Large intestine (tissue), 3 donors: ENCODE measurements at regions not wholly inside any gene's neighbourhood (a gene's known extent, or its start where the extent isn't known, plus 50 kb on each side); places are given as distances from the start of the nearest gene placed in this dataset.

Source experiments
- DNase-seq, 2 donors: peaks; one replicate each; pipeline versions ENCODE4 v3.0.0 to v3.0.0-alpha.2; 2013
- H3K27ac ChIP-seq: one replicate; pipeline ENCODE4 v1.5.1; 2013; ENCODE audit warnings: low read length
- H3K27me3 ChIP-seq: 2 replicates; pipeline ENCODE4 v1.6.1; 2013; ENCODE audit warnings: low read length; ENCODE audit not compliant: control insufficient read depth, insufficient read depth
- H3K36me3 ChIP-seq: 2 replicates; pipeline ENCODE4 v1.6.1; 2013; ENCODE audit warnings: low read length; ENCODE audit not compliant: control insufficient read depth, insufficient read depth
- H3K4me1 ChIP-seq: one replicate; pipeline ENCODE4 v1.6.1; 2013; ENCODE audit warnings: low read length; ENCODE audit not compliant: control insufficient read depth, insufficient read depth
- H3K4me3 ChIP-seq: one replicate; pipeline ENCODE4 v1.5.1; 2013; ENCODE audit warnings: low read length
- H3K9me3 ChIP-seq: one replicate; pipeline ENCODE4 v1.6.1; 2013; ENCODE audit warnings: mild to moderate bottlenecking, low read depth, low read length, moderate library complexity; ENCODE audit not compliant: control insufficient read depth
- WGBS: methylation state at CpG from one replicate; pipeline ENCODE4 v1.1.5; 2013; ENCODE audit warnings: low lambda C conversion rate; ENCODE audit not compliant: insufficient coverage; 5-methylcytosine and 5-hydroxymethylcytosine counted together

- peak overlapping the region; percentile 57 for H3K27ac ChIP-seq
- H3K4me3 ChIP-seq: no peak overlapping the region
- no CpG with 5 or more reads among the region's 4 CpGs for WGBS
Observed at GRCh38 chr18:22695674-22696073, 237.5 kb upstream of the RBBP8 start.

GRCh38 chr18:22697561-22697960 is 235.6 kb upstream of the RBBP8 start:
- no peaks in the 10 kb centered on the region for H3K27me3 ChIP-seq
- H3K4me3 ChIP-seq: no peak overlapping the region
- no peaks in the 10 kb centered on the region for H3K36me3 ChIP-seq
- DNase-seq: no peak
- peaks cover under 1% of the 10 kb centered on the region for H3K4me1 ChIP-seq
- WGBS: no CpG with 5 or more reads among the region's 3 CpGs
- H3K9me3 ChIP-seq: peaks cover 3% of the 10 kb centered on the region
- H3K27ac ChIP-seq: no peak overlapping the region

More at GRCh38 chr18:22695674-22696073, 237.5 kb upstream of the RBBP8 start:
- Histone ChIP-seq H3K9me3 (peaks cover 3% of the 10 kb centered on the region), H3K4me1 (peaks cover 3% of the 10 kb centered on the region), H3K27me3 (no peaks in the 10 kb centered on the region), H3K36me3 (no peaks in the 10 kb centered on the region)
- no peak for DNase-seq

- H3K27me3 ChIP-seq: no peaks in the 10 kb centered on the region
- no peaks in the 10 kb centered on the region for H3K36me3 ChIP-seq
- WGBS: no CpG with 5 or more reads among the region's 1 CpG
- no peak overlapping the region for H3K4me3 ChIP-seq
- no peak for DNase-seq
- peaks cover 3% of the 10 kb centered on the region for H3K9me3 ChIP-seq
- no peak overlapping the region for H3K27ac ChIP-seq
- peaks cover 2% of the 10 kb centered on the region for H3K4me1 ChIP-seq
Observed at GRCh38 chr18:22698711-22699110, 234.4 kb upstream of the RBBP8 start.

GRCh38 chr18:22699629-22700028 is 233.5 kb upstream of the RBBP8 start:
- H3K4me3 ChIP-seq: no peak overlapping the region
- H3K27me3 ChIP-seq: no peaks in the 10 kb centered on the region
- peak in 1 of 2 donors; percentile 31 for DNase-seq
- no peak overlapping the region for H3K27ac ChIP-seq
- H3K36me3 ChIP-seq: no peaks in the 10 kb centered on the region
- no CpG with 5 or more reads among the region's 9 CpGs for WGBS
- peaks cover 3% of the 10 kb centered on the region for H3K9me3 ChIP-seq
- peaks cover 4% of the 10 kb centered on the region for H3K4me1 ChIP-seq

- Histone ChIP-seq H3K4me3 (no peak overlapping the region), H3K9me3 (peaks cover 3% of the 10 kb centered on the region), H3K27ac (no peak overlapping the region), H3K36me3 (no peaks in the 10 kb centered on the region), H3K27me3 (no peaks in the 10 kb centered on the region), H3K4me1 (peaks cover 4% of the 10 kb centered on the region)
- DNase-seq: no peak
- 81% methylated on average over 1 of the region's 1 CpG for WGBS
Observed at GRCh38 chr18:22700920-22701319, 232.2 kb upstream of the RBBP8 start.

GRCh38 chr18:22701326-22701725 is 231.8 kb upstream of the RBBP8 start:
- no peak for DNase-seq
- H3K9me3 ChIP-seq: peaks cover 3% of the 10 kb centered on the region
- no peaks in the 10 kb centered on the region for H3K27me3 ChIP-seq
- H3K4me3 ChIP-seq: no peak overlapping the region
- WGBS: no CpG with 5 or more reads among the region's 6 CpGs
- no peaks in the 10 kb centered on the region for H3K36me3 ChIP-seq
- H3K27ac ChIP-seq: no peak overlapping the region
- peaks cover 4% of the 10 kb centered on the region for H3K4me1 ChIP-seq

GRCh38 chr18:22701795-22702194 is 231.3 kb upstream of the RBBP8 start:
- DNase-seq: no peak
- no CpG with 5 or more reads among the region's 4 CpGs for WGBS
- Histone ChIP-seq H3K27me3 (no peaks in the 10 kb centered on the region), H3K36me3 (no peaks in the 10 kb centered on the region), H3K4me3 (no peak overlapping the region), H3K27ac (no peak overlapping the region), H3K4me1 (peaks cover 4% of the 10 kb centered on the region), H3K9me3 (peaks cover 3% of the 10 kb centered on the region)

DNA sequence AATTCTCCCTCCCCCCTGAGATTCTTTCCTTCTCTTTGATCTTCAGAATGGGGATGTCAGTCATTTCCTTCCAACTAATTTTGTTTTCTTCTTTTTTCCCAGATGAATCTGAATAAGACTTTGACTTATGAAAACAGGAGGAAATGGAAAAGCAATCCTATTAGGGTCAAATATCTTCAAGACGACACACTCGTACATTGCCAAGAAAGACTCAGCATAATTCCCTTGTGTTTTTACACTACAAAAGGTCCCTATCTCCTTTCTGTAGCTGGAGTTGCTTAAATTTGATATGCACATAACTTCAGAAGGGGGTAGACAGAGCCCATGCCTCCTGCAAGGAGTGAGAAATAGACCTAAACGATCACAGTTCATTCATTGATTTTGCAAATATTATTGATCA is 230.3 kb upstream of the RBBP8 start:
- no peak overlapping the region for H3K4me3 ChIP-seq
- 100% methylated on average over 1 of the region's 3 CpGs for WGBS
- peaks cover 4% of the 10 kb centered on the region for H3K4me1 ChIP-seq
- no peaks in the 10 kb centered on the region for H3K27me3 ChIP-seq
- H3K9me3 ChIP-seq: peaks cover 3% of the 10 kb centered on the region
- DNase-seq: no peak
- no peak overlapping the region for H3K27ac ChIP-seq
- no peaks in the 10 kb centered on the region for H3K36me3 ChIP-seq

GRCh38 chr18:22703883-22704585 is 229.1 kb upstream of the RBBP8 start:
- Histone ChIP-seq H3K27ac (peak overlapping the region; percentile 47), H3K4me1 (peaks cover 4% of the 10 kb centered on the region), H3K4me3 (no peak overlapping the region), H3K36me3 (no peaks in the 10 kb centered on the region), H3K27me3 (no peaks in the 10 kb centered on the region), H3K9me3 (peaks cover 3% of the 10 kb centered on the region)
- 47% methylated on average over 5 of the region's 9 CpGs for whole genome bisulfite sequencing
- DNase-seq: peak; percentile 47 to 75

DNA sequence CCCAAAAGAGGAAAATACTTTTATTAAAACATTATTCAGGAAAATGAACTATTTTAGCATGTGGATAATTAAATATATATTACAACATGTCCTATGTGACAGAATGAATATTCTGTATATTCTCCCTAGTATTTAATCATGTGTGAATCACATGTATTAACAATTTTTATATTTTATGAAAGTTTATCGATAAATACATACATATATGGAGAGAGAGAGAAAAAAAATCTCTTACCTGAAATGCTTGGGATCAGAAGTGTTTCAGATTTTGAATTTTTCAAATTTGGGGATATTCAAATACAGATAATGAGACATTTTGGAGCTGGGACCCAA is 228.6 kb upstream of the RBBP8 start:
- Histone ChIP-seq H3K27ac (no peak overlapping the region), H3K27me3 (no peaks in the 10 kb centered on the region), H3K36me3 (no peaks in the 10 kb centered on the region), H3K9me3 (peaks cover 3% of the 10 kb centered on the region), H3K4me3 (no peak overlapping the region), H3K4me1 (peaks cover 8% of the 10 kb centered on the region)
- DNase-seq: no peak
- WGBS: 100% methylated on average over 1 of the region's 1 CpG

DNA sequence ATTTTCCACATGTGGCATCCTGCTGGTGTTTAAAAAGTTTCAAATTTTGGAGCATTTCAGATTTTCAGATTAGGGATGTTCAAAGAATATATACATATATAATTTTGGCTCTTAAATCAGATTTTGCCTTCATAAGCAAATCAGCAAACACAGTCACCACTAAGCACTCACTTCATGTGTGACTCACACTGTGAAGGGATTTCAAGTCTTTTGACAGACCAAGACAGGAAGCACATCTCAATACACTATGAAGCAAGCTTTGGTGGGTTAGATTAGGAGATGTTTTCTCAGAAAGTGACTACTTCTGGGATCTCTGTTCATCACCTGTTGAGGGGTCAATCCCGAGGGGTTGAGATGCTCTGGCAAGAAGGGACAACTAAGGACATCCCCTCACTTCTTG is 227.8 kb upstream of the RBBP8 start:
- Histone ChIP-seq H3K36me3 (no peaks in the 10 kb centered on the region), H3K27me3 (no peaks in the 10 kb centered on the region), H3K4me3 (no peak overlapping the region), H3K27ac (no peak overlapping the region), H3K4me1 (peaks cover 14% of the 10 kb centered on the region), H3K9me3 (no peaks in the 10 kb centered on the region)
- no peak for DNase-seq
- no CpG with 5 or more reads among the region's 1 CpG for WGBS
